NCI-H1694 (cell line): ENCODE measurements at regions not wholly inside any gene's neighbourhood (a gene's known extent, or its start where the extent isn't known, plus 50 kb on each side); places are given as distances from the start of the nearest gene placed in this dataset.

Experiments
- DNase-seq: peaks from one replicate; lab custom pipeline; 2025; lab: John Stamatoyannopoulos, UW

DNA sequence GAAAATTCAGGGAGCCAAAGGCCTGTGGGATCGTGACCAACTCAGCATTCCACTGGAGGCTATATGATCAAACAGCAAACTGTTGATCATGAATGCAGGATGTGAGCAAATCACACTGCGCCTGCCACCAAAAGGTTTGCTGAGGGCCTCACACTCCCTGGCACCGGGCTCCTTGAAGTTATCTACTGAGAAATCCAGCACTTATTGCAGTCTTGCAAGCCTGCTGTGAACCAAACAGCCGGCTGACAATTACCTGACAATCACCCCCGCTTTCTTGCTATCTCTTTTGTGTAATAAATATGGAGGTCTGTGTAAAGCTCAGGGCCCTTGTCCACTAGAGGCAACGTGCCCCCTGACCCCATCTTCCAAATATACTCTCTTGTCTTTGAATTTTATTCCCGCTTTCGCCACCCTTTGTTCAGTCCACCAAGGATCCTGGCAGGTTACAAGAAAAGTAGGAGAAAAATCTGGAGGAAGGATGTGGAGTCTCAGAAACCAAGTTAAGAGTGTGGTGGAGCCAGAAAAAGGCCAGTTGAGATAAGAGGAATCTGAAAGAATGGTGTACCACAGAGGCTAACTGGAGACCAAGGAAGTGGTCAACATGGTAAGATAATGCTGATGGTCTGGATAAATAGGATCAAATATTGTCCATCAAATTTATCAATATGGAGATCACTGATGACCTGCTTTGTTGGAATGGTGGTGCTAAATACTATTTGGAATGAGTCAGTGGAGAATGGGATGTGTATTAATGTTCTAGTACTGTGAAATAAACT, 229.2 kb downstream of the ALX1 start:
- DNase-seq = no peak

DNA sequence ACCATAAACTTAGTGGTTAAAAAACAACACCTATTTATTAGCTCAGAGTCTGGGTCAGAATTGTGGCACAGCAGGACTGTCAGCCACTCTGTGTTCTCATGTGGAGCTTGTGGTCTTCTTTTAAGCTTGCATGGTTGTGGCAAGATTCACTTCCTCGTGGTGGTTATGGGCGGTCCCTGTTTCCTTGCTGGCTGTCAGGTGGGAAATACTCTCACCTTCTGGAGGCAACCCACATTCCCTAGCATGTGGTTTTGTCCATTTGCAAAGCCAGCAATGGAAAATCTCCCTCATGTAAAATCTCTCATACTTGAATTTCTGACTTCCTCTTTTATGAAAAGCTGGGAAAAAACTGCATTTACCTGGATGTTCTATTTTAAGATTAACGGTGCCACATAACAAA, 229.8 kb downstream of the ALX1 start:
- DNase-seq = no peak

DNA sequence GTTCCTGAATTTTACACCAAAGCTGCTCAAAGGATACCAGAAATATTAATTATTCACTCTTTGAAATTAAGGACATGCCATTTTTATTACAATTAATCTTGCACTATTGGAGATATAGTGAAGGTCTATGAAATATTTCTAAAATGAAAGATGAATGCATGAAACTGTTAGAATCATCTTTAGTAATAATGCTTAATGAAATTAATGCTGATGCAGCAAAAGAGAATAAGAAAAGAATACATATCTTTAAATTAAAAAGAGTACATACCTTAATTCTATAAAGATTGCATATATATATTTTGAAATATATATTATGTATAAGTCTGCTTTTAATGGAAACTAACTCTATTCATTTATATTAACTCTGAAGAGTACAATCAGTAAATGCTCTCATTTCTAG, 236.0 kb downstream of the ALX1 start:
- no peak for DNase-seq

DNA sequence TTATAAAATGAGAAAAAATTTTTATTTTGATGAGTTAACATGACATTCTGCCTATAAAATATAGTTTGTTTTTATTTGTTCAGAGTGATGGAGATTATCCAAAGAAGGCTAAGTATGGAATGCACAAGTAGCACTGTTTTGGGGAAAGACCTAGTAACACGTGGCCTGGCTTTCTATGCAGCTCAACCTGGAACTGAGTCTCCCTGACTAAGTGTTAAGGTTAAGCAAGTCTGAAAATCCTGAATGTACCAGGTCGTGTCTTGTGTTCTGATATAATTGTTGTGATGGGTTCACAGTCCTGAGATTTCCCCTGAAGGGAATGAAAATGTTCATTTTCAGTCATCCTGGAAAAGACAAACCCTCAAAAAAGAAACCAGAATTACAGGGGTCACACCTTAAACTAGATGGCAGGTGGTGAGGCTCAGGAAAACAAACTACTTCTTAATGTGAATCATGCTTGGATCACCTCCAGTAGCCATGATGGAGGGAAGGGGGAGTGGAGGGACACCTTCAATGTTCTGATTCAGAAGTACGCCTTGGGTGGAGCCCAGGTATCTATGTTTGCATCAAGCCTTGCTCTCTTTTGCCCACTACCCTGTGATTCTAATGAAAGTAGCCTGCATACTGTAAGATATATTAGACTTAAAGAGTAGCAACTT, 236.8 kb downstream of the ALX1 start:
- DNase-seq = no peak

DNA sequence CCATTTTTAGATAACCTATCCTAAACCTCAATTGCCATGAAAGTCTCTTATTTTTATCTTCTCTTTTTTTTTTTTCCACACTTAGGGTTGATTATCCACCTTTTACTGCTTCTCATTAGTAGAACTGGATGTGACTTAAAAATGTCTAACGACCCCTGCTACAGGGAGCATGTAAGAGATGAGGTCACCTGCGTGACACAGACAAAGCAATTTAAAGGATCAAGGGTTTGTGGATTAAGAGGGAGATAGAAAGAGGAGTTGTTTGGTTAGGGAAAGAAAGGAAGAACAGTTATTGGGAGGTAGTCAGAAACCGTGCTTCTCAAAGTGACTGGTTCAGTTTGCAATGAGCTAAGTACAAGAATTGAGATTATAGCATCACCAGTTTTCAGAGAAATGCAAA, 239.1 kb downstream of the ALX1 start:
- DNase-seq = no peak

DNA sequence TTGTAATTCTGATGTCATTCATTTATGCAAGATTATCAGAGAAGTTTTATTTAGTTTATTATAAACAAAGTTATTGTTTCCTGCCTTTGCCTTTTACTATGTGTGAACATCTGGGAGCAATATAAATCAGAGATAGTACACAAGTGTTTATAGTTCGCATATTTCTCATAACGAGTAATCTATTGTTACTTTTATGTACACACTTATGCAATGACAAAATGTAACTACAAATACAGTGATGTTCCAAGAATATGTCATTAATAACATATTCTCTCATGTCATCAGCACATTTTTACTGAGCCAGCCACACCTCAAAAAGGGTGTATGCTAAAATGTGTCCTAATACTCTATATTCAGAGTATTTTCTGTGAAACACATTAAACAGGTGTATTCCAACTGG, 243.2 kb downstream of the ALX1 start:
- DNase-seq = no peak

DNA sequence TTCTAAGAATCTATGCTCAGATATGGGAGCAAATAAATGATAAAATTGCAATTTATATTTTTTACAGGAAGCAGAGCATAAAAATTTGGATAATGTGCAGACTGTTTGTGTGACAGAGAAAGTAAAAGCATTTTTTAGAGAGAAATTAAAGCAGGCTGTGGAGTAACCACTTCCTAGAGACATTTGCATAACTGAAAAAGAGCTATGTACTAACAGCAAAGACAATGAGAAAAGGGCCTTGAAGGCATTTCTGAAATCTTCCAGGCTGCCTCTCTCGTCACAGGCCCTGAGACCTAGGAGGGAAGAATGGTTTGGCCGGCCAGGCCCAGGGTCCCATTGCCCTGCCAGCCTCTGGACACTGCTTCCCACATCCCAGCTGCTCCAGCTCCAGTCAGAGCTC, 247.2 kb downstream of the ALX1 start:
- no peak for DNase-seq

DNA sequence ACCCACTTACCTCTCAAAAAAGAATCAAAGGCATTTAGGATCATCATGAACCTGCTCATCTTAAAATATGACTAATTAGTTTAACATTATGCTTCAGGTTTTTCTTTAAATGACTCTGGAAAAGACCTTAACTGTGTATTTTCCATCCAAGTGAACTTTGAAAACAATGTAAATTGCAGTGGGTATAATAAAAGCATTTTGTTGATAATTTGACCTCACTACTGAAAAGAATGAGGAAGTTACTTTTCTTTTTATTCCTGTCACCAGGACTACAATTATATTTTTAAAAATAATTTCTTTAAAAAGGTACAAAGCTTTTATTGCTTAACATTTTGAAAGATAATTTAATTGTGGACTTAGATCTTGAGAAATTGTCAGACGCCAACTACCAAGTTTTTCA, 249.9 kb downstream of the ALX1 start:
- no peak for DNase-seq

DNA sequence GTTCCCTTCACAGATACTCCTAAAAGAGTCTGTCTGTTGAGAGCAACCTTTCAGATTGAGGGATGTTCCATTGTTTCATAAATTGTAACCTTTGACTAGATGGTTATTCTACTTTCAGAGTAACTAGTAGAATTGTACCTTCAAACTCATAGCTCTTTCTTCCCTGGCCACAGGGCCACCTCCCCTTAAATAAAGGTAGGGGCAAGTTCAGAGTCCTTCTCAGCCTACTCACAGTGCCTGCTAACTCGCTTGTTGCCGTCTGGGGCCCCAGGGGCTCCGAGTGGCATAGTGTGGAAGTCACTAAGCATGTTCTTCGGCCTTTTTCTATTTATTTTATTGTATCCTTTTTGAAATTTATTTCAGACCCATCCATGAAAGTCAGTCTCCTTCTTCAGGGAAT, 250.4 kb downstream of the ALX1 start:
- DNase-seq = no peak

DNA sequence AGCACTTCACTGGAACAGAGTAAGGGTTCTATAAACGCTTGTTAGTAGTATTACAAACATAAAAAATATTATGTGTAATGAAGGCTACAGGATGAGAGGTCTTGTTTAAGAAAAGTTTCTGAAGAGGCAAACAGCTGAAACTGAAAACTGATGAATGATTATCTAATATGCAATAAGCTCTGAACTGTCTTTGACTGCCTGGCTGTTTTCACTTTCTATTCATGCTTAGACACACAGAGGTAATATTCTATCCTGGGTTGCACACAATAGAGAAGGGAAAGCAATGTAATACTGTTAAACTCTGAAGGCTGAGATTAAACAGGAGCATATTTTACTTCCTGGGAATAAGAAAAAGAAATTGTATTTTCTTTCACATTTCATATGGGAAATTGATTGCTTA, 251.3 kb downstream of the ALX1 start:
- DNase-seq = no peak

DNA sequence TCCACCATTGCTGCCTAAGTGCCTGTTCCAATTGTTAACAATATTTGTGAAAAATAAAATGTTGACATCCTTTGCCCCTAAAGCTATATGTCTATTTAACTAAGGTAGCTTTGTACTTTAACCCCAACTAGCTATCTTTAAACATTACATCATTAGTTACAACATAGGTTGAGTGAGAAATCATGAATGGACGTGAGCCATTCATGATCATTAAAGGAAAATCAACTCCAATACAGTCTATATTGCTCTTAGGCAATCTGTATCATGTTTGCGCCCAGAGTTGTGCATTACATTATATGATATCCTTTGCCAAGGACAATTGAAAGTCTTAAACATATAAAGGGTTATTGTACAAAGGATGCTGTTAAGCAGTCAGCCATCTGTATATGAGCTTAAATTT, 269.6 kb downstream of the ALX1 start:
- DNase-seq = no peak

DNA sequence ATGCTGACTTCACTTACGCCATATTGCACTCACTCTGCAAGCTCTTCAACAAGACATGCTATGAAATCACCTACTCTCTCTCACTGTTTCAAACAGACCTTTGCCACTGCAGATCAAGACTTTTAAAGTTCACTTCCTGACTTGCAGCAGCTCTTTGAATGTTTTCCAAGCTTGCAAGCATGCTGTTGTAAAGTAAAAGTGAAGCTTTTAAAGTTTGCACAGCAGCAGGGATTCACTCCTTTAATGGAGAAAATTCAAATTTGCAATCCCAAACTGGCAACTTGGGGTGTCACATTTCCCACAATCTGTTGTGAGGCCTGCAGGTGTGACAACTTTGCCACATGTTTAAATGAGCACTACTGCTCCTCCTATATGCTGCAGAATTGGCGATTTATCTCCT, 270.9 kb downstream of the ALX1 start:
- no peak for DNase-seq

DNA sequence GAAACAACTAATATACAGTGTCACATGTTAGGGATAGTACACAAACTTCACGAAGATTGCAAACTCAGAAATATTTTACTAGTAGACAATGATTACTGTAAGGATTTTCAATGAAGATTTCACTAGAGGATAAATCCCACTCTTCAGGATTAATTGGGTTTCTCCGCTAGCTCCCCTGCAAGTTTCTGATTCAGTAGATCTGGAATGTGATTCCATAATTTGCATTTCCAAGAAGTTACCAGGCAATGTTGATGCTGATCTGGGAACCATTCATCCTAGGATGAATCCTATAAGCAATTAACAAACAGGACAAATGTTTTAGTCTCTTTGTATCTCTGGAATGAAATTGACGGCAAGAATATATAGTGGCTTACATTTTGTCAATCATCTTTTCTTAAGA, 272.4 kb downstream of the ALX1 start:
- no peak for DNase-seq

DNA sequence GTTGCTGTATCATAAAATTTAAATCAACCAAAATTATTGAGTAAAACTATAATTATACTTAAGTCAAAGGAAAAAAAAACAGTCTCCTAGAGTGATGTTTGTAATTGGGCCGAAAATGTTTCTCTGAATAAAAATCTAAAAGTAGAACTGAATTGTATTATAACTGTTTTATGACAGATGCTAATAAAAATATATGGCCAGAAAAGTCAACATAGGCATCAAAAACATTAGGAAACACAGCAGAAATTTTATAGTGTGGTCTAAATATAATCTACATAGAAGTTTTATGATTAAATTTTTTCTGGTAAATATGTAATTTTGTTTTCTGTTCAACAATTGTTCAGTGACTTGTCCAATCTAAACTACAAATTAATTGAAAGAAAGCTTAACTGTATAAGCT, 277.8 kb downstream of the ALX1 start:
- DNase-seq = no peak

DNA sequence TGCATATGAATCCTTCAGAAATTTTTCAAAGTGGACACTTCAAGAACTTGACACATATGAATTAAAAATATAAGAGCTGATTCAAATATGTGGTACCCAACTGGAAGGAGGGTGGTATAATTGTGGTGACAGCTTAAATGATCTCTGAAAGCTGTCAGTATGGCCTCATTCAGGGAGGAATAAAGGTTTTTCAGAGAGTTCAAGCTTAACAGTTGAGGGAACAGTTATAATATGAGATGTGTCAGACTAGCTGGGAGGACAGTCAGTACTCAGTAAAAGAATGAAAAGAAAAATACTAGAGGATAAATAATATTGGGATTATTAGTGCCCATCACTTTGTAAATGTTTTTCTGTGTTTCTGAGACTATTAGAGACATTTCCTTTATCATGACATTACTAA, 277.5 kb downstream of the RASSF9 start:
- DNase-seq = no peak

DNA sequence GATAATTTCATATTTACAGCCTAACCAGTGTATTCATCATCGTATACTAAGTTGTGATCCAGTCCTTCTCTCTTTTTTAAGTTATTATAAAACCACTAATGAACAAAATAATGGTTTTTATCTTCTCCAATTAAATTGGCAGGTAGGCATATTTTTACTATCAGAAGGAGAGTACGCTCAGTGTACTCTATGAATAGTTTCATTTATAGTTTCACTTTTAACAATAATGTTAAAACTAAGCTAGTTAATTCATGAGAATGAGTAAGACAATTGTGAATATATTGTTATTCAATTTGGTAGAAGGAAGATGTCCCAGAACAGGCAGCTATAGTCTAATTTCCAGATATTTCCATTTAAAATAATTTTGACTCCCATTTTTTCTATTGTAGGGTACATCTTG, 277.1 kb downstream of the RASSF9 start:
- DNase-seq = no peak

DNA sequence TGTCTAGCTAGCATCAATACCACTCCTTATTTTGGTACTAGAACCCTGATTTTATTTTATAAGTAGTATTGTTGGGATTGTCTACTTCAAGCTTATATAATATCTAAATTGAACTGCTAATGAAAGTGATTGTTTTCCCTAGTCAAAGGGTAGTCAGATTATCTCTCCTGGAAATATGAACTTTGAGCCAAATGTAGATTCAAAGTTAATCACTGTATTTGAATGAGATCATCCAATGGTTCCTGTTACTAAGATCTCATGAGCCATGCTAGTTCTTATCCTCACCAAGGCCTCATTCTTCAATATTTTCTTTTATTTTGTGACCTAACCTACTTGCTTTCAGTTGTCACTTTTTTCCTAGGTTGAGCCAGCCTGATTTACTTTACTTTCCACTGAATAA, 276.7 kb downstream of the RASSF9 start:
- DNase-seq = no peak

DNA sequence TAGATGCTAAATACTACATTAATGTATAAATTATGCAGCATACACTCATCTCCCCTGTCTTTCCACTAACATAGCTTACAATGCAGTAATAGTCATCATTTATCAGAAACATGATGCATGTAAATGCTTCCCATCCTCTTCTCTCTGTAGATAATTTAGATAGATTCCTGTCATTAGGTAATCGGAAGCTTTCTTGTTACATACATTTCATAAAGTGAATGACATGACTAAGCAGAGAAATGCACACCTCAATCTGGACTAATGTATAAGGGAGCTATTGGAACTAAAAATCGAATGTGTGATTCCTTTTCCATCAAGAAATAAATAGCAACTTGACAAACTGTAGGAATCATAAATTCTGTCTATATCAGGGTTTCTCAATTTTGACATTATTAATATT, 273.4 kb downstream of the RASSF9 start:
- no peak for DNase-seq

DNA sequence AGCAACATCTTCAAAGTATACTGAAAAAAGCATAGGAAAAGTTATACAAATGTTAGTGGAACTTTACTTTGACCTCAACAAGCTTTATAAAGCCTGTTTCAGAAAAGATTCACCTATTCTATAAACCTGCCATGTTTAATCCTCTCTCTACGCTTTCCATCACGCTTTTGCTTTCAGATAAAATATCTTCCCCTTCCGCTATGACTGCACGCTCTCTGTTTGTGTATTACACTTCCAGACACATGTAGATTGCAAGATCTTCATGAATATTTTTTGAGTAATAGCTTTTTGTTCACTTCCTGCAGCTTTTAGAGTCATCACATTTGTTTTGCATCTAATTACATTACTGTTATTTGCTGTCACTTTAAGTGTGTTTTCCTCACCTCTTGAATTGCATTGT, 271.4 kb downstream of the RASSF9 start:
- DNase-seq = no peak

DNA sequence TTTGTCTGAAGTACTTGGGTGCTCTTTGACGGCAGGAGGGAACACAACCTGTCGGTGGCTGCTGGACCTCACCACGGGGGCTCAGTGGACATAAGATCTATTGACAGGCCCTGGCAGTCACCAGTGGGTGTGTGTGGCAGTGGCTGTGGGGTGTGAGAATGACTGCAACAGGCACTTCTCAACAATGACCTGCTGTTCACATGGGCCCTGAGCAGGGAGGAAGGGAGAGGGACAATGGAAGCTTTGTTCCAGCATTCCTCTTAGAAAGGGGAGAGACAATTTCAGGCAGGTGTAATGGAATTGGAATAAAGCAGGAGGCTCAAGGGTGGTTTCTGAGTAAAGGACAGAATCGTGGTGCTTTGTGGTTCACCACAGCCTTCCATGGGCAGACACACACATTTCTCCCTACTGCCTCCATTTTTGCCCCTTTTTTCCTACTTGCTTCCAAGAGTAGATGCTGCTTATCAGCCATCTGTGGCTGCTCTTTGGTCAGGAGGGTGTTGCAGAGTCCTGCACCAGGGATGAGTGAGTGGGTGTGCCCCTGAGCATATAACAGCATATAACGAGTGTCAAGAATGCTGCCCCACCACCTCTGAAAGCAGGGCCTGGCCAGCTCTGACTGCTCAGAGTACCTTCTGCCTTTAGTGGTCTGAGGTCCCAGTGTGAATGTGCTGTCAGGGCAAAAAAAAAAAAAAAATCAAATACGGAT, 267.7 kb downstream of the RASSF9 start:
- DNase-seq = no peak

DNA sequence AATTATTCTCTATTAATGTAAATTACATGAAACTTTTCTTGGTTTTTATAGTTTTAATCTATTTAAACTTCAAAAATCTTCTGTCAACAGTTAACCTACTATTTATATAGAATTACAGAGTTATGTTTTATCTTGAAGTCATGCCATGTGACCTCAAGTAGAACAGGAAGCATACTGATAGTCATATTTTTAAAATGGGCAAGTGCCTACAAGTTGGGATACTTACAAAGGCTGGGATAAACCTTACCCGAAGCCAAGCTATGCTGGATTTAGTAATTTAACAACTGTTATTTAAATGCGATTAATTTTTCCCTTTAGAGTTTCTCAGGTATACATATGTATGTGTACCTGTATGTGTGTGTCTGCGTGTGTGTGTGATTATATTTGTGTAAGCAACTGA, 266.9 kb downstream of the RASSF9 start:
- no peak for DNase-seq

DNA sequence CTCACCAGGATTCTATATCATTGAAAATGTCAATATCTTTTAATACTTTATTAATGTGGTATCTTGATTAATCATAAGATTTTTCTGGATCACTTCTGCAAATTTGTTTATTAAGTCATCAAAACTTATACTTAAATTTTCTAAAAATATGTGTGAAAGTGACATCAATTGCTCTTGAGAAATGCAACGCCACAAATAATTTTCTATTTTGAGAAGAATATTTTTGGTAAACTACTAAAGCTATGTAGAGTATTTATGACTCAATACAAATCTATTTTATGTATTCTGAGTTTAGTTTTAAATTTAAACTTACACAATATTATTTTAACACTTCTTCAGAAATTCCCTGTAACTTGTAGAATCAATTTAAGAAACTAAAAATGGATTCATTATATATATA, 263.3 kb downstream of the RASSF9 start:
- no peak for DNase-seq

DNA sequence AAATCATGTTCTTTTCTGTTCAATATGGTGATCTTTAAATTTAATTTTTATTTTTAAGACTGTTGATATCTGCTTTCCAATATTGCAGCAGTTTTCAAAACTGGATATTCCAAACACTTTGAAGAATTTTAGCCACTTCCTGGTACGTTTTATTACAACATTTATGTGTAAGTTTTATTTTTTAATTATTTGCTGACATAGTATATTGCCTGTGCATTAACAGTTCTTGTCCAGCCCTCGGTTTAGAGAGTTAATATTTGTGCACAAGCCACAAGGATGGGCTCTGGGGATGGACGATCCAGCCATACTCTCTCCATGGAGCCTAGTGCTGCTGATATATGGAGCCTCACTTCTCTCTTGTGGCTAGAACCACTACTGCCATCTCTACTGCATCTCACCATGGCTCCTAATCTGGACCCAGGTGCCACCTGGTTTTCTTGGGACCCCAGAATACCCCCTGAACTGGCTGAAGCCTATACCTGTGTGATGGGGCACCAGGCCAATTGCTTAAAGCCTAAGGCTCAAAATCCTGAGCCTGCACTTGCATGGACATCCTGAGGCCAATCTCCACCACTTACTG, 262.5 kb downstream of the RASSF9 start:
- DNase-seq = no peak
